Suprapubic skin (tissue), 3 donors: ENCODE measurements at regions not wholly inside any gene's neighbourhood (a gene's known extent, or its start where the extent isn't known, plus 50 kb on each side); places are given as distances from the start of the nearest gene placed in this dataset.
"Not testable (repeated sequence)": the region's sequence is repeated elsewhere in the genome, so short reads cannot be mapped to it uniquely, and the experiment has no call there.

Source experiments
- CTCF ChIP-seq, 2 donors: fragments of 200-600 bp in 1 of 2; fragments of 450-650 bp in 1 of 2; sonication (generic) in 1 of 2; IDR thresholded peaks; one replicate each; pipeline ENCODE4 v1.5.1; 2016 to 2019; ENCODE audit warnings: antibody characterized with exemption in 2 of 2, mild to moderate bottlenecking in 1 of 2, moderate library complexity in 1 of 2
- EP300 ChIP-seq: sonication (generic); formaldehyde crosslinking; IDR thresholded peaks from one replicate; pipeline ENCODE4 v1.6.1; 2017; ENCODE audit warnings: antibody characterized with exemption

GRCh38 chr2:133882159-133882558 lies 313.9 kb upstream of the NCKAP5 start:
- not testable (repeated sequence) for TF ChIP-seq EP300; CTCF (IDR thresholded peaks at IDR 0.05)
